HG03196 (cell line): ENCODE measurements at regions not wholly inside any gene's neighbourhood (a gene's known extent, or its start where the extent isn't known, plus 50 kb on each side); places are given as distances from the start of the nearest gene placed in this dataset.
"Not testable (repeated sequence)": the region's sequence is repeated elsewhere in the genome, so short reads cannot be mapped to it uniquely, and the experiment has no call there.

Experiments
- ATAC-seq: cut with Tn5 transposase; IDR thresholded peaks from one replicate; pipeline ENCODE4 v1.9.1; 2021; ENCODE audit not compliant: unreplicated experiment

- not testable (repeated sequence) for ATAC-seq
Measured at GRCh38 chr4:74505355-74505978, 60.5 kb downstream of the AREG start.

GRCh38 chr4:74509363-74509762 is 64.4 kb downstream of the AREG start:
- ATAC-seq, result not testable (repeated sequence)

DNA sequence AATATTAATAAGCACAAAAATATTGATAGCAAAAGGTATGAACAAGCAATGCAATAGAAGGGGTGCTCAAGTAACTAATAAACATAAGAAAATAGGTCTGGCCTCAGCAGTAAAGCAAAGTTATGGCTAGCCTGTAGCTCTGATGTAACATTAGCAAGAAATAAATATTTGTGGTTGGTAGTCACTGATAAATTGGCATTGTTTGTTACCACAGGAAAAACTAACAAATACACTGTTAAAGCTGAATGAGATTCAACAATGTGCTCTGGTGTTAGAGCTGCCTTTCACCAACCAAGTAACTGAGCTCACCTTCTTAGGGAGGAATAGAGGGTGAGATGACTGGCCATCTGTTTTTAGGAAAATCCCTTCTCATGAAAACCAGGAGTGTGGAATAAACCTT is 71.4 kb downstream of the AREG start:
- no peak for ATAC-seq

- ATAC-seq, result no peak
Measured at GRCh38 chr4:74517996-74518395, 73.1 kb downstream of the AREG start.

DNA sequence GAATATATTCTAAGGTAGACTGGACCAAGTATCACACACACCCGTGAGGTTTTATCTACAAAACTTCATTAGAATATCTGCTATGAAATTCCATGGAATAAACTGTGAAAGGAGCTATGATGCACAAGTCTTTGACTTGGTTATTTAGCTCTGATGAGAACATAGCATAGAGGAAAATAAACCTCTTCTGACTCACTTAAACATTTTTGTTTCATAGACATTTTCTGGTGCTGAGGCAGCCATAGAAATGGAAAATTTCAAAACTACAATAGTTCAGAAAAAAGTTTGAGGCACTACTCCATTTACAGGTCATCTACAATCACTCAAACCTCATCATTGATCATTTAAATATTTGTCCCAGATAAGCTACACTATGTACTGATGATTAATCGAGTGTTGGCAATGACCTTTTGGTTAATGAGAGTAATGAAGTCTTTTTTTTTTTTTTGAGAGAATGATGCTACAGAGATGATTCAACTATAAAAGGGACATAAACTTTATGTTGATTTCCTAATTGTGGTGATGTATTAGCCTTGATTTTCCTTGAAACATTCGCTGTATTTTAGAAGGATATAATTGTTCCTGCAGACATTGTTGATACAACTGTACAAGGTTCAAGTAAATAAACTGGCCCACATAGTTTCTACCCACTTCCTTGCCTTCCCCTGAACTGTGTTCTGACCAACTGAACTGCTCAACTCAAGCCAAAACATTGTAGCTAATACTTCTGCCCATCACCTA is 77.5 kb downstream of the AREG start:
- no peak for ATAC-seq

DNA sequence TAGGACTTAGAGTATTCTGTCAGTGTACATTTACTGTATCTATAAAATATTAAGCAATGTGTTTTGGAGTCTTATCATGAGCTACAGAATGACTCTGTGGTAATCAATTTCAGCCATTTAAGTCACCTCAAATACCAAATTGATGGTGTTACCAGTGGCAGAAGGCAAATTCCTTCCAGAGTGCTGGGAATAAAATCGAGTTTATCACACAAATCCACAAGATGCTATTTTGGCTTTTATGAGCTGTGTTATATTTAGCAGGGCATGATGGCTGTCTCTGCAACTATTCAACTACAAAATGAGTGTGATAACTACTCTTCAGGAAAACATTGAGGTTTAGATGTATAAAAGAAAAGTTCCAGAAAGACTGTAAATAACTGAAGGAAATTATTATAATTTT is 78.2 kb downstream of the AREG start:
- no peak for ATAC-seq

- ATAC-seq, result no peak
Measured at GRCh38 chr4:74524985-74525384, 80.0 kb downstream of the AREG start.

DNA sequence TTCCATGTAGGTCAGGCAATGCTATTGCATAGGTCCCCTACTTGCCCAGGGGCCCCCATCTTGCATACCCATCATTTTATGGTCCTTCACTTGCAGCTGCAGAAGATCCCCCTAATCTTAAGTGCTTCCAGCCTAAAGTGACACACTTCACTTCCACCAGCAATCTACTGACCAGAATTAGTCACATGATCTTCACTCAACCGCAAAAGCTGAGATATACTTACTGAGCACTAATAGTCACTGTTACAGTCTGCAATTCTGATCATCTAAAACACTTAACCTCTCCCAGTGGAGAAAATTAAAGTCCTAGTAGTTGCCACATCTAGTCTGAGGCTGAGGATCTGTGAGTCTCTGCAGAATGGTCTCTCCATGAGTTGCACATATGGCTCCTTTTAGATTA is 82.1 kb downstream of the AREG start:
- no peak for ATAC-seq

- no peak for ATAC-seq
Measured at GRCh38 chr4:74528178-74528577, 83.2 kb downstream of the AREG start.

- no peak for ATAC-seq
Measured at GRCh38 chr4:74529284-74530041, 84.5 kb downstream of the AREG start.

DNA sequence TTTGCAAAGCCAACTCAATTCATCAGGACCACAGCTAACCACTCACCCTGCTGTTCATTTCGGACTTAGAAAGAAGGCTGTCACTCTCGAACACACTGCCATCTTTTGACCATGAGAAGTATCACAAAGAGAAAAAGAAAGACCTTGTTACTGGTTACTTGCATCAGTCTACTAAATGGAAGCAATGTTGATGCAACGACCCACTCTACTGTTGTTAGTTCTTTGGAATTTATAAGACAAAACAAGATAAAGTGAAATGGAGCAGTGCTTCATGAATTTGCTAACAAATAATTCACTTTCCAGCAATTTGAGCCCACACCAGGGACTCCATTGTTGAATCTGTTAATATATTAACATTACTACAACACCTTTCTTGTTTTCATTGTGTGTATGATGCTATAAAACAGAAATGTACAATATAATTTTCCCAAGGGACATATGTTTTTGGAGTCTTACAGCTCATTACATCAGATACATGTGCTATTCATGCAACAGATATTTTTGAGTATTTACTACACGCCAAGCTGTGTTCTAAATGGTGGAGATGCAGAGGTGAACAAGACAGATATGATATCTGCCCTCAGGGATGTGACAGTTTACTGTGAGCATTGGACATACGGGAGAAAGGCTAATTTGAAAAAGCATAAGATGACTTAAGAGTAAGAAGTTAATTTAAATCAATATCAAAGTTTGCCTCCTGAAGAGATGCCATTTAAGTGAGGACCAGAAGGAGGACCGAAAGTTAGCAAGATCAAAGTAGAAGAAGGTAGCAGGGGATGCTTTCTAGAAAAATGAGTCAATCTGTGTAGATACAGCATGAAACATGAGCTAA is 87.2 kb downstream of the AREG start:
- peak; percentile 72 for ATAC-seq

- no peak for ATAC-seq
Measured at GRCh38 chr4:74534121-74534520, 89.2 kb downstream of the AREG start.

- no peak for ATAC-seq
Measured at GRCh38 chr4:74534936-74535335, 90.0 kb downstream of the AREG start.

DNA sequence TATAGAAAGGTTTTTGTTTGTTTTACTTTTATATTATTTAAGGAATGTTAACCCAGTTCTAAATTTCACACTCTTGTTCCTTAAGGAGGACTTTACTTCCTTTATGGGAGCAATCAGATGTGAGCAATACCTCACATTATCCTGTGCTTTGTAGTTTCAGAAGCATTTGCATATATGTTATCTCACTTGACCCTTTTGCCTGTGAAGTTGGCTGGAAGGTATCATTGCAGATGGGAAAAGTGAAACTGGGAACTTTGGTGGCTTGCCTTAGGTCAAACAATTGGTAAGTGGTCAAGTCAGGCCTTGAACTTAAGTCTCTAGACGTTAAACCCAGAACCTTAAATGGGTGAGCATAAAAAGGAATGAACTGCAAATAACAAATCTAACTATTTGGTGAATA is 90.6 kb downstream of the AREG start:
- no peak for ATAC-seq

DNA sequence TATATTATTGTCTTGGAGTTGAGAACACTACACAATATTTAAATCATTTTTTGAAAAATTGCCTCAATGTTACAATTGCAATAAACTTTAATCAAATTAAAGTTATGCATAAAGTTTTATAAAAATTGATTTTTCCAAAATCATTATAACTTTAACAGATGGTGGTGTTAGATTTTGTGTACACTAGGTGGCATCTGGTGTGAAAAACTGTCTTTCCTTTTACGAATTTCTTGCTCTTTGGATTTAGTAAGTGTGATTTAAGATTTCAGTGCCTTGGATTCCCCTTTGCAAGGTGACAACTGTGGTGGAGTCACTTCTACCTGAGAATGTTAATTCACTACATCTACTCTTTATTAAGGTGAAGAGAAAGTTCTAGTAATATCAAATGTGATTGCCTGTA is 91.6 kb downstream of the AREG start:
- no peak for ATAC-seq

DNA sequence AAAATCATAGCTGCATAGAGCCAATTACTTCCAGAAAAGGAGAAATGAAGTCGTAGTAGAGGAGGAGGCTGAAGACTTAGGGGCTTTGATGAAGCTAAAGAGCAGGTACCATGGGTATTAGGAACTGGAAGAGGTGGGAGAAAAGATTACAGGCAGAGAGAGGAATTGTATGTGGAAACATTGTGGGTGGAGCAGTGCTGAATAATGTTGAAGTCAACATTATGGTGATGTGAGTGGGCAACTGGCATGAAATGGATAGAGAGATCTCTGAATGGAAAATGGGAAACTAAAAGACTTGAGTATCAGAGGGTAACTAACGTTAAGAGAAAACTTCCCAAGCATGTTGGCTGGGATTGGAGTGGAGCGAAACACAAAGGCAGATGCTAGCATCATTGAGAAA is 92.5 kb downstream of the AREG start:
- no peak for ATAC-seq

GRCh38 chr4:74539044-74539790 is 94.3 kb downstream of the AREG start:
- no peak for ATAC-seq

- no peak for ATAC-seq
Measured at GRCh38 chr4:74540193-74540592, 95.3 kb downstream of the AREG start.

DNA sequence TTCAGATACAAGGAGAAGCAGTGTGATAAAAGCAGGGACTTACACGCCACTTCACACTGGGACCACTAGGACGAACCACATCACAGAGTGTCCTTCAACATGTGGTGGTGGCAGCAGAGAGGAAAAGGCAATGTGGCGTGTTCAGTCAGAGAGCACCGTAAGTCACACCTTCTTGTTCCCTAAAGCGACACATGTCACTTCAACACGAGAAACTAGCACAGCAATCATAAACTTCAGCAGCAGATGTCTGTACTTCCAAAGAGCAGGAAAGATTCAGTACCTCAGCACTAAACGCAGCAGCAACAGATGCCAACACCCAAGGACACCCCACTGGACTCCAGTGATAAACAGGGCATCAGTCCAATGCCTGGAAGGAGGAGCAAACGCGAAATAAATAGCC is 96.7 kb downstream of the AREG start:
- no peak for ATAC-seq

- ATAC-seq, result peak; percentile 92
Measured at GRCh38 chr4:74543231-74543781, 98.4 kb downstream of the AREG start.
